Muscle layer of duodenum (tissue), 2 donors: ENCODE measurements at regions not wholly inside any gene's neighbourhood (a gene's known extent, or its start where the extent isn't known, plus 50 kb on each side); places are given as distances from the start of the nearest gene placed in this dataset.
"Not testable (repeated sequence)": the region's sequence is repeated elsewhere in the genome, so short reads cannot be mapped to it uniquely, and the experiment has no call there.

Experiments
- H3K27ac ChIP-seq: one replicate; pipeline ENCODE4 v1.7.0; 2013; ENCODE audit warnings: mild to moderate bottlenecking, low read length
- H3K27me3 ChIP-seq: one replicate; pipeline ENCODE4 v1.7.0; 2013; ENCODE audit warnings: low read depth, mild to moderate bottlenecking, control low read depth, low read length
- H3K36me3 ChIP-seq, 2 donors: one replicate each; pipeline ENCODE4 v1.7.0; 2013; ENCODE audit warnings: low read length in 2 of 2, control low read depth in 1 of 2, mild to moderate bottlenecking in 1 of 2; ENCODE audit not compliant: insufficient read depth in 2 of 2, control insufficient read depth in 1 of 2
- H3K4me1 ChIP-seq, 2 donors: one replicate each; pipeline ENCODE4 v1.7.0; 2013; ENCODE audit warnings: low read length in 2 of 2, mild to moderate bottlenecking in 2 of 2, control low read depth in 1 of 2, moderate library complexity in 1 of 2; ENCODE audit not compliant: insufficient read depth in 2 of 2, control insufficient read depth in 1 of 2
- H3K4me3 ChIP-seq, 2 donors: one replicate each; pipeline ENCODE4 v1.7.0; 2013; ENCODE audit warnings: low read length in 2 of 2, low read depth in 1 of 2, mild to moderate bottlenecking in 1 of 2
- H3K9me3 ChIP-seq, 2 donors: one replicate each; pipeline ENCODE4 v1.7.0; 2013; ENCODE audit warnings: low read length in 2 of 2, control low read depth in 1 of 2, mild to moderate bottlenecking in 1 of 2; ENCODE audit not compliant: control insufficient read depth in 1 of 2
- donor health status: healthy.

- H3K27me3 ChIP-seq, result no peaks in the 10 kb centered on the region
- H3K4me3 ChIP-seq, result no peak overlapping the region
- no peaks in the 10 kb centered on the region for H3K4me1 ChIP-seq
- H3K27ac ChIP-seq, result no peak overlapping the region
- no peaks in the 10 kb centered on the region for H3K9me3 ChIP-seq
- no peaks in the 10 kb centered on the region for H3K36me3 ChIP-seq
Measured at GRCh38 chr4:91653067-91653466, 650.7 kb upstream of the GRID2 start.

GRCh38 chr4:91681091-91681490 is 622.7 kb upstream of the GRID2 start:
- Histone ChIP-seq H3K36me3 (no peaks in the 10 kb centered on the region), H3K4me3 (no peak overlapping the region), H3K27ac (no peak overlapping the region), H3K27me3 (no peaks in the 10 kb centered on the region), H3K9me3 (no peaks in the 10 kb centered on the region), H3K4me1 (no peaks in the 10 kb centered on the region)

GRCh38 chr4:91681544-91681943 is 622.2 kb upstream of the GRID2 start:
- no peaks in the 10 kb centered on the region for H3K4me1 ChIP-seq
- no peaks in the 10 kb centered on the region for H3K27me3 ChIP-seq
- no peaks in the 10 kb centered on the region for H3K9me3 ChIP-seq
- H3K36me3 ChIP-seq, result no peaks in the 10 kb centered on the region
- H3K27ac ChIP-seq, result no peak overlapping the region
- H3K4me3 ChIP-seq, result no peak overlapping the region

GRCh38 chr4:91684955-91685354 is 618.8 kb upstream of the GRID2 start:
- Histone ChIP-seq H3K4me1 (no peaks in the 10 kb centered on the region), H3K27ac (no peak overlapping the region)

GRCh38 chr4:91688413-91688812 is 615.4 kb upstream of the GRID2 start:
- no peak overlapping the region for H3K27ac ChIP-seq
- H3K4me1 ChIP-seq, result no peaks in the 10 kb centered on the region
- no peak overlapping the region for H3K4me3 ChIP-seq
- peaks cover 0 to 3% of the 10 kb centered on the region in 2 donors for H3K9me3 ChIP-seq
- H3K36me3 ChIP-seq, result no peaks in the 10 kb centered on the region
- no peaks in the 10 kb centered on the region for H3K27me3 ChIP-seq

More at GRCh38 chr4:91684955-91685354, 618.8 kb upstream of the GRID2 start:
- Histone ChIP-seq H3K4me3 (no peak overlapping the region), H3K9me3 (peaks cover 0 to 3% of the 10 kb centered on the region in 2 donors), H3K36me3 (no peaks in the 10 kb centered on the region), H3K27me3 (no peaks in the 10 kb centered on the region)

GRCh38 chr4:91699691-91700090 is 604.1 kb upstream of the GRID2 start:
- not testable (repeated sequence) for H3K9me3 ChIP-seq, H3K4me1 ChIP-seq, H3K36me3 ChIP-seq, H3K4me3 ChIP-seq, H3K27ac ChIP-seq, H3K27me3 ChIP-seq

- Histone ChIP-seq H3K9me3 (no peaks in the 10 kb centered on the region), H3K4me1 (no peaks in the 10 kb centered on the region), H3K27me3 (no peaks in the 10 kb centered on the region), H3K4me3 (no peak overlapping the region), H3K27ac (no peak overlapping the region), H3K36me3 (no peaks in the 10 kb centered on the region)
Measured at GRCh38 chr4:91729851-91730250, 573.9 kb upstream of the GRID2 start.

GRCh38 chr4:91734682-91735081 is 569.1 kb upstream of the GRID2 start:
- Histone ChIP-seq H3K4me1 (no peaks in the 10 kb centered on the region), H3K27ac (no peak overlapping the region), H3K4me3 (no peak overlapping the region), H3K27me3 (no peaks in the 10 kb centered on the region), H3K9me3 (no peaks in the 10 kb centered on the region), H3K36me3 (no peaks in the 10 kb centered on the region)

- not testable (repeated sequence) for H3K36me3 ChIP-seq, H3K4me3 ChIP-seq, H3K9me3 ChIP-seq, H3K27me3 ChIP-seq, H3K4me1 ChIP-seq, H3K27ac ChIP-seq
Measured at GRCh38 chr4:91738831-91739230, 564.9 kb upstream of the GRID2 start.

GRCh38 chr4:91746551-91746950 is 557.2 kb upstream of the GRID2 start:
- H3K27ac ChIP-seq, result no peak overlapping the region
- H3K4me1 ChIP-seq, result no peaks in the 10 kb centered on the region
- no peaks in the 10 kb centered on the region for H3K27me3 ChIP-seq
- no peaks in the 10 kb centered on the region for H3K36me3 ChIP-seq
- H3K9me3 ChIP-seq, result no peaks in the 10 kb centered on the region
- H3K4me3 ChIP-seq, result no peak overlapping the region

GRCh38 chr4:91751961-91752360 is 551.8 kb upstream of the GRID2 start:
- Histone ChIP-seq H3K9me3 (no peaks in the 10 kb centered on the region), H3K4me3 (no peak overlapping the region), H3K27me3 (no peaks in the 10 kb centered on the region), H3K27ac (no peak overlapping the region), H3K4me1 (no peaks in the 10 kb centered on the region), H3K36me3 (no peaks in the 10 kb centered on the region)

- Histone ChIP-seq H3K27ac (no peak overlapping the region), H3K4me3 (no peak overlapping the region), H3K4me1 (no peaks in the 10 kb centered on the region), H3K9me3 (no peaks in the 10 kb centered on the region), H3K36me3 (no peaks in the 10 kb centered on the region), H3K27me3 (no peaks in the 10 kb centered on the region)
Measured at GRCh38 chr4:91754716-91755115, 549.0 kb upstream of the GRID2 start.
